ENCODE measurements at regions not wholly inside any gene's neighbourhood (a gene's known extent, or its start where the extent isn't known, plus 50 kb on each side); places are given as distances from the start of the nearest gene placed in this dataset.

DNA sequence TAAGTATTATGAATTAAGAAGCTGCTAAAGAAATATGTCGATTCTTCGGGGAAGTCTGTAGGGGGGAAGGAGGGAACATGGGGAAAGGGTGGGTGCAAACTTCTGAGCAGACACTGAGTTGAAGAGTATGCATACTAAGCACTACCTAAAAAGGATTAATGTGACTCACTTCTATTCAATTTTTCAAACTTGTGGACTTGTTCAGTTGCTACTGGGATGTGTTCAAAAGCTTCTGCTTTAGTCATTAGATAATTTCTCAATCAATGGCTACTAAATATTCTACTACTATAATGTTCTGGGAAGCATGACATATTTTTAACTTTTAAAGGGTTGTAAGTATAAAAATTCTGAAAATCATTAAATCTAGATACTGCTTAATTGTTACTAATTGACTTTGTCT is 109.7 kb upstream of the FER start:
- TF ChIP-seq EZH2 (IDR thresholded peaks at IDR 0.05; ENCODE audit: borderline replicate concordance, low read depth, low read length, severe bottlenecking) = no peak
- no peak for TF ChIP-seq POLR2A (IDR thresholded peaks at IDR 0.05; ENCODE audit: low read depth, low read length)
- TF ChIP-seq CTCF (IDR thresholded peaks at IDR 0.05; ENCODE audit: extremely low read depth in 1 of 2, insufficient read depth in 1 of 2, low read depth in 1 of 2, low read length in 2 of 2) = no peak
- TF ChIP-seq, protein P1, sequence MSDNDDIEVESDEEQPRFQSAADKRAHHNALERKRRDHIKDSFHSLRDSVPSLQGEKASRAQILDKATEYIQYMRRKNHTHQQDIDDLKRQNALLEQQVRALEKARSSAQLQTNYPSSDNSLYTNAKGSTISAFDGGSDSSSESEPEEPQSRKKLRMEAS (IDR thresholded peaks at IDR 0.05; ENCODE audit: insufficient read depth, insufficient read length) = no peak
- TF ChIP-seq JUN (IDR thresholded peaks at IDR 0.05; ENCODE audit: borderline replicate concordance, insufficient read depth, insufficient read length, low read depth) = no peak

All from endothelial cell of umbilical vein (primary cell).